SU-DHL-6 (cell line): ENCODE measurements at regions not wholly inside any gene's neighbourhood (a gene's known extent, or its start where the extent isn't known, plus 50 kb on each side); places are given as distances from the start of the nearest gene placed in this dataset.

Source experiments
- H2AFZ ChIP-seq: fragments of 200-600 bp; sonication (generic); 2 replicates; pipeline ENCODE4 v1.6.1; 2014; ENCODE audit warnings: low read depth, mild to moderate bottlenecking, moderate library complexity, mixed read lengths, antibody characterized with exemption, low read length; ENCODE audit not compliant: severe bottlenecking
- H3F3A ChIP-seq: fragments of 200-600 bp; shearing (Covaris generic); 2 replicates; pipeline ENCODE4 v1.6.0; 2016; ENCODE audit warnings: antibody characterized with exemption, mild to moderate bottlenecking; ENCODE audit not compliant: insufficient read depth
- H3K27ac ChIP-seq: fragments of 200-600 bp; sonication (generic); 2 replicates; pipeline ENCODE4 v1.5.1; 2016; ENCODE audit warnings: low read depth, mild to moderate bottlenecking, low read length, moderate library complexity, mixed read lengths
- H3K27me3 ChIP-seq: fragments of 200-600 bp; sonication (generic), shearing (Covaris generic); 2 replicates; pipeline ENCODE4 v1.6.0; 2014; ENCODE audit warnings: mild to moderate bottlenecking, low read length
- H3K36me3 ChIP-seq: fragments of 200-600 bp; sonication (generic); 2 replicates; pipeline ENCODE4 v1.6.1; 2014; ENCODE audit warnings: mild to moderate bottlenecking, low read length, mixed read lengths
- H3K4me2 ChIP-seq: fragments of 300-600, 200-600 bp; shearing (Covaris generic), sonication (generic); 2 replicates; pipeline ENCODE4 v1.6.0; 2014; ENCODE audit warnings: low read length, low read depth, mild to moderate bottlenecking; ENCODE audit not compliant: poor library complexity, severe bottlenecking
- H3K4me3 ChIP-seq: fragments of 200-600 bp; sonication (generic); 2 replicates; pipeline ENCODE4 v1.5.1; 2014; ENCODE audit warnings: antibody characterized with exemption, low read length, mild to moderate bottlenecking, mixed read lengths; ENCODE audit not compliant: insufficient read depth, poor library complexity, severe bottlenecking
- H3K79me2 ChIP-seq: fragments of 200-600 bp; sonication (generic); 2 replicates; pipeline ENCODE4 v1.6.1; 2014; ENCODE audit warnings: mild to moderate bottlenecking, low read length, moderate library complexity; ENCODE audit not compliant: insufficient read depth
- H3K9ac ChIP-seq: fragments of 200-600 bp; sonication (generic); 2 replicates; pipeline ENCODE4 v1.7.0; 2014; ENCODE audit warnings: mild to moderate bottlenecking, low read length
- H3K9me2 ChIP-seq: fragments of 200-600 bp; sonication (generic); replicated peaks from 2 replicates; pipeline ENCODE4 v1.6.1; 2014; ENCODE audit warnings: low read length; ENCODE audit not compliant: insufficient read depth
- H3K9me3 ChIP-seq: fragments of 200-600 bp; sonication (generic); 2 replicates; pipeline ENCODE4 v1.6.1; 2014; ENCODE audit warnings: low read length, mixed read lengths; ENCODE audit not compliant: insufficient read depth
- H4K20me1 ChIP-seq: fragments of 200-600 bp; sonication (generic); 2 replicates; pipeline ENCODE4 v1.6.1; 2014; ENCODE audit warnings: low read depth, mild to moderate bottlenecking, antibody characterized with exemption, low read length, moderate library complexity, mixed read lengths
- EZH2phosphoT487 ChIP-seq: fragments of 200-600 bp; sonication (generic), shearing (Covaris generic); conservative IDR thresholded peaks from 2 replicates; pipeline ENCODE4 v1.6.1; 2018; ENCODE audit warnings: mild to moderate bottlenecking, antibody characterized with exemption, low read length, moderate library complexity, mixed read lengths
- TF ChIP-seq, protein P1 (sequence below): fragments of 200-600 bp; sonication (generic); IDR thresholded peaks from one replicate; pipeline ENCODE4 v1.5.1; 2017; ENCODE audit warnings: antibody characterized with exemption, mild to moderate bottlenecking, low read length, moderate library complexity; ENCODE audit not compliant: insufficient read depth, poor library complexity, severe bottlenecking

DNA sequence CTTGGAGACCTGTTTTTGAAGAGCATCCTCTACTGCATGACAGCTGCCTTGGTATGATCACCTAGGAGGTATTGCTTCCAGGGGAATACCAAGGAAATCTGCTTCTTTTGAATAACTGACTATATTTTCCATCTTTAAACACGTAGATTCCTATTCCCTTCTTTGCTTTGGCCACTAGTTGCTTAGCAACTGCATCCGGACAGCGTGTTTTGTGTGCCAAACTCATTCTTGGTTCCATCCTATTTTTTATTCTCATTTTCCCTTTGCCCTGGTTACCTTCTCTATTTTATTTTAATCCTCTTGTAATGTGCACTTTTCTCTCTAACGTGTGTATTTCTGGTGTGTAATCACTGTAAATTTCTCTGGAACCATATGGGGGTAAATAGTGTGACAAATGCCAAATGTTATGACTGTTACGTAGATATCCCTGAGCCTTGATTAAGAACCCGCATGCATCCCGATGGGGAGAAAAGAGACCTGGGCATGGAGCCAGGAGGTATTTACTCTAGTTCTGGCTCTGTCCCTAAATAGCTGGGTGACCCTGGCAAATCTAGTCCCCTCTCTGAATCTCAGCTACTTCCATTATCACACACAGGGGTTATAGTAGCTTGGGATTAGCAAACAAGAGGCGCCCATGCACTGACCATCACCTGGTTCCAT lies 241.7 kb downstream of the MIAT start:
- no peaks in the 10 kb centered on the region for H3K9me2 ChIP-seq
- H3F3A ChIP-seq: no peaks in the 10 kb centered on the region
- no peak overlapping the region for H3K4me3 ChIP-seq
- no peak for TF ChIP-seq EZH2phosphoT487
- TF ChIP-seq, protein P1, sequence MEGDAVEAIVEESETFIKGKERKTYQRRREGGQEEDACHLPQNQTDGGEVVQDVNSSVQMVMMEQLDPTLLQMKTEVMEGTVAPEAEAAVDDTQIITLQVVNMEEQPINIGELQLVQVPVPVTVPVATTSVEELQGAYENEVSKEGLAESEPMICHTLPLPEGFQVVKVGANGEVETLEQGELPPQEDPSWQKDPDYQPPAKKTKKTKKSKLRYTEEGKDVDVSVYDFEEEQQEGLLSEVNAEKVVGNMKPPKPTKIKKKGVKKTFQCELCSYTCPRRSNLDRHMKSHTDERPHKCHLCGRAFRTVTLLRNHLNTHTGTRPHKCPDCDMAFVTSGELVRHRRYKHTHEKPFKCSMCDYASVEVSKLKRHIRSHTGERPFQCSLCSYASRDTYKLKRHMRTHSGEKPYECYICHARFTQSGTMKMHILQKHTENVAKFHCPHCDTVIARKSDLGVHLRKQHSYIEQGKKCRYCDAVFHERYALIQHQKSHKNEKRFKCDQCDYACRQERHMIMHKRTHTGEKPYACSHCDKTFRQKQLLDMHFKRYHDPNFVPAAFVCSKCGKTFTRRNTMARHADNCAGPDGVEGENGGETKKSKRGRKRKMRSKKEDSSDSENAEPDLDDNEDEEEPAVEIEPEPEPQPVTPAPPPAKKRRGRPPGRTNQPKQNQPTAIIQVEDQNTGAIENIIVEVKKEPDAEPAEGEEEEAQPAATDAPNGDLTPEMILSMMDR: no peak
- no peaks in the 10 kb centered on the region for H4K20me1 ChIP-seq
- no peak overlapping the region for H3K27ac ChIP-seq
- no peaks in the 10 kb centered on the region for H3K27me3 ChIP-seq
- H3K4me2 ChIP-seq: no peak overlapping the region
- H2AFZ ChIP-seq: no peak overlapping the region
- H3K79me2 ChIP-seq: no peaks in the 10 kb centered on the region
- no peaks in the 10 kb centered on the region for H3K9me3 ChIP-seq
- H3K36me3 ChIP-seq: no peaks in the 10 kb centered on the region
- H3K9ac ChIP-seq: no peak overlapping the region

GRCh38 chr22:26900787-26901186 lies 243.4 kb downstream of the MIAT start:
- Histone ChIP-seq H4K20me1 (no peaks in the 10 kb centered on the region), H3K9me3 (no peaks in the 10 kb centered on the region), H3K4me2 (no peak overlapping the region), H3K4me3 (no peak overlapping the region), H3K79me2 (no peaks in the 10 kb centered on the region), H2AFZ (no peak overlapping the region), H3F3A (no peaks in the 10 kb centered on the region), H3K27me3 (no peaks in the 10 kb centered on the region), H3K9me2 (no peaks in the 10 kb centered on the region), H3K27ac (no peak overlapping the region), H3K36me3 (no peaks in the 10 kb centered on the region), H3K9ac (no peak overlapping the region)
- TF ChIP-seq, protein P1: no peak
- TF ChIP-seq EZH2phosphoT487: no peak

GRCh38 chr22:26901198-26901816 lies 243.9 kb downstream of the MIAT start:
- H3K27me3 ChIP-seq: no peaks in the 10 kb centered on the region
- H4K20me1 ChIP-seq: no peaks in the 10 kb centered on the region
- H3K9me3 ChIP-seq: no peaks in the 10 kb centered on the region
- no peaks in the 10 kb centered on the region for H3K79me2 ChIP-seq
- H3F3A ChIP-seq: no peaks in the 10 kb centered on the region
- no peak overlapping the region for H3K27ac ChIP-seq
- no peak overlapping the region for H2AFZ ChIP-seq
- H3K4me3 ChIP-seq: no peak overlapping the region
- H3K9me2 ChIP-seq: no peaks in the 10 kb centered on the region
- H3K4me2 ChIP-seq: no peak overlapping the region
- no peak for TF ChIP-seq EZH2phosphoT487
- TF ChIP-seq, protein P1: no peak
- H3K9ac ChIP-seq: no peak overlapping the region
- no peaks in the 10 kb centered on the region for H3K36me3 ChIP-seq
